GM10266 (cell line): ENCODE measurements at regions not wholly inside any gene's neighbourhood (a gene's known extent, or its start where the extent isn't known, plus 50 kb on each side); places are given as distances from the start of the nearest gene placed in this dataset.

Experiments
- DNase-seq: peaks from one replicate; pipeline ENCODE4 v3.0.0; 2012; ENCODE audit errors: extremely low spot score
- TF ChIP-seq, protein P1 (sequence below): IDR thresholded peaks from 2 replicates; pipeline ENCODE4 v1.5.1; 2012; ENCODE audit warnings: mild to moderate bottlenecking, low read depth; ENCODE audit not compliant: control insufficient read depth, insufficient read depth; ENCODE audit errors: missing control alignments

GRCh38 chr14:71722885-71723284, 209.3 kb upstream of the RGS6 start:
- DNase-seq, result no peak
- TF ChIP-seq, protein P1, sequence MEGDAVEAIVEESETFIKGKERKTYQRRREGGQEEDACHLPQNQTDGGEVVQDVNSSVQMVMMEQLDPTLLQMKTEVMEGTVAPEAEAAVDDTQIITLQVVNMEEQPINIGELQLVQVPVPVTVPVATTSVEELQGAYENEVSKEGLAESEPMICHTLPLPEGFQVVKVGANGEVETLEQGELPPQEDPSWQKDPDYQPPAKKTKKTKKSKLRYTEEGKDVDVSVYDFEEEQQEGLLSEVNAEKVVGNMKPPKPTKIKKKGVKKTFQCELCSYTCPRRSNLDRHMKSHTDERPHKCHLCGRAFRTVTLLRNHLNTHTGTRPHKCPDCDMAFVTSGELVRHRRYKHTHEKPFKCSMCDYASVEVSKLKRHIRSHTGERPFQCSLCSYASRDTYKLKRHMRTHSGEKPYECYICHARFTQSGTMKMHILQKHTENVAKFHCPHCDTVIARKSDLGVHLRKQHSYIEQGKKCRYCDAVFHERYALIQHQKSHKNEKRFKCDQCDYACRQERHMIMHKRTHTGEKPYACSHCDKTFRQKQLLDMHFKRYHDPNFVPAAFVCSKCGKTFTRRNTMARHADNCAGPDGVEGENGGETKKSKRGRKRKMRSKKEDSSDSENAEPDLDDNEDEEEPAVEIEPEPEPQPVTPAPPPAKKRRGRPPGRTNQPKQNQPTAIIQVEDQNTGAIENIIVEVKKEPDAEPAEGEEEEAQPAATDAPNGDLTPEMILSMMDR, result no peak

- TF ChIP-seq, protein P1, result no peak
- no peak for DNase-seq
Observed at GRCh38 chr14:71725922-71726579, 206.2 kb upstream of the RGS6 start.

DNA sequence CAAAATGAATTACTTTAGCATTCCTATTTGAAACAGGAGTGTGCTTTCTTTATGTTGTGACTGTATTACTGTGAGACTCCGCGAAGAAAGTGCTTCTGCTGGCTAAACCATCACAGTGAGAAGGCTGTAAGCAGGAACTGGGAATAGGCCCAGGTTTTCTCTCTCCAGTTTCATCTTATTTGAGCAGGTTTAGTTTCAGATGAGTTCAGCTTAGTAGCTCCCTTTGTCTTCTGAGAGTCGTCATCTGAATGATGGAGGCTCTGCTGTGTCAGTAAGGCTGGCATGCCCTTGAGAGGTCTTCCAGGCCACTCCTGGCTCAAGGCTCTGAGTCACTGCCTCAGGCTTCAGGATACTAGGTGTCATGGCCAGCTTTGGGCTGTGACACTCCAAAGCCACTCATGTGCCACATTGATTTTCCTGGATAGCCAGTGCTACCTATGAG, 205.6 kb upstream of the RGS6 start:
- DNase-seq, result no peak
- TF ChIP-seq, protein P1, result no peak

DNA sequence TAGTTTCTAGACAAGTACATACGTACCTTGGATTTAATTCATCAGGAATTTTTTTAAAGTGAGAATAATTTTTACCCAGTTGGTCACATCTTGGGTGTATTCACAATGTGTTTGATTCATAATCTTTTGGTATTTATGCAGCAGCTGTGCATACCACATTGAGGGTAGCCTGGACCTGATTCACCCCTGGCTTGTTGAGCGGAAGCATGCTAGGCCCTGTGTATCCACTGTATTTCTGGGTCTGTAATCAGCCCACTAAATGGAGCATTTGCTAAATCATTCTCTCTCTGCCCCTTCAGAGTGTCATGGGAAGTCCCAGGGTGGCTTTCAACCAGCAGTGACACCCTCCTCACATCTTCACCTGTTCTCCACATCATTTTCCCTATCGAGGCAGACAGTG, 203.8 kb upstream of the RGS6 start:
- no peak for DNase-seq
- TF ChIP-seq, protein P1, result no peak

DNA sequence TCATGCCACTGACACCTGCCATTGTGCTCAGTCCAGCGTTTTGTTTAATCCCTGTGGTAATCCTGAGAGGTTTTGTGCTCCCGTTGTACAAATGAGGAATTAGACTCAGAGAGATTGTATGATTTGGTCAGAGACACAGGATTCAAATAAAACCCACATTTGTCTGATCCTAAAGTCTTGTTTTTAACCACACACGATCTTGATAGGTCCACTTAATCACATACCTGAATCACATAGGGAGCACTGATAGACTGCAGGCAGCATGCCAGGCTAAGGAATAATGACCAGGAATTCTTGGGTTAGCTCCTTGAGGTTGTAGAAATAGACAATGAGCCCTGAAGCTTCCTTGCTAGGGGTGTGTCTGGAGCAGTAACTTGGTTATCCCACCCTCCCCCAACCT, 202.6 kb upstream of the RGS6 start:
- TF ChIP-seq, protein P1, result no peak
- DNase-seq, result no peak

GRCh38 chr14:71730471-71730870, 201.8 kb upstream of the RGS6 start:
- no peak for DNase-seq
- TF ChIP-seq, protein P1, result no peak

DNA sequence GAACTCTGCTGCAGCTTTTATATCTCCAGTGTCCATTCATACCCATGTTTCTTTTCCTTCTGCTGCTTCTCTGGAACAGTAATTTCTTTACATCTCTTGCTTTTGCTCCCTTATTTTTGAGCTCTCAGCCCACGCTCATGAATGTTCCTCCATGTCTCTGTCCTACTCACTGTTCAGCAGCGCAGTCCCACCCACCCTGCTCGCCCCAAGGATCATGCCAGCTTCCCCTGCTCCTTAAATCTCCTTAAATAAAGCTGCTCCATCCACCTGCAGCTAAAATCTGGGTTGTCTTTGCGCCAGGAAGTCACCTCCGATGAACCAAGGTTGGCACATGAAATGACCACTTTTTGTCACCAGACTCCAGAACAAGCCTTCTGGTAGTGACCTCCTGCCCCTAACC, 201.1 kb upstream of the RGS6 start:
- TF ChIP-seq, protein P1, result no peak
- DNase-seq, result no peak
